ENCODE measurements at regions not wholly inside any gene's neighbourhood (a gene's known extent, or its start where the extent isn't known, plus 50 kb on each side); places are given as distances from the start of the nearest gene placed in this dataset.

DNA sequence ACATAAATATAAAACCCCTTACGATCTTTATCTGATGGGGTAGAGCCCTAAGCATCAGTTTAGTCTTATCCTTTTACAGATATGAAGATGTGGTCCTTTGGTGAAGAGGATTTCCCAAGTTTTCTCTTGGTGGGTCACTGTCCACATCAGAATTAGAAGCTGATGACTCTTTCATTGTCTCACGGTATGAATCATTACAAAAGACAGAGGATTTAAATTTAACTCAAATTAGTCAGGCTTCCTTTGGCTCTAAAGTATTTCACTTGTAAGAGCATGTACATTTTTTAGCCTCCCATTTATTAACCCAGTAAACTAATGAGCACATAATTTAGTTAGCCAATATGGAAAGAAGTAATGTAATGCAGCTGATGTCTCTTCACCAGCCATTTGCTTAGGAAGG lies 49.9 kb upstream of the TMEM26 start:
- TF ChIP-seq, protein P1, sequence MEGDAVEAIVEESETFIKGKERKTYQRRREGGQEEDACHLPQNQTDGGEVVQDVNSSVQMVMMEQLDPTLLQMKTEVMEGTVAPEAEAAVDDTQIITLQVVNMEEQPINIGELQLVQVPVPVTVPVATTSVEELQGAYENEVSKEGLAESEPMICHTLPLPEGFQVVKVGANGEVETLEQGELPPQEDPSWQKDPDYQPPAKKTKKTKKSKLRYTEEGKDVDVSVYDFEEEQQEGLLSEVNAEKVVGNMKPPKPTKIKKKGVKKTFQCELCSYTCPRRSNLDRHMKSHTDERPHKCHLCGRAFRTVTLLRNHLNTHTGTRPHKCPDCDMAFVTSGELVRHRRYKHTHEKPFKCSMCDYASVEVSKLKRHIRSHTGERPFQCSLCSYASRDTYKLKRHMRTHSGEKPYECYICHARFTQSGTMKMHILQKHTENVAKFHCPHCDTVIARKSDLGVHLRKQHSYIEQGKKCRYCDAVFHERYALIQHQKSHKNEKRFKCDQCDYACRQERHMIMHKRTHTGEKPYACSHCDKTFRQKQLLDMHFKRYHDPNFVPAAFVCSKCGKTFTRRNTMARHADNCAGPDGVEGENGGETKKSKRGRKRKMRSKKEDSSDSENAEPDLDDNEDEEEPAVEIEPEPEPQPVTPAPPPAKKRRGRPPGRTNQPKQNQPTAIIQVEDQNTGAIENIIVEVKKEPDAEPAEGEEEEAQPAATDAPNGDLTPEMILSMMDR (conservative IDR thresholded peaks at IDR 0.05; ENCODE audit: low read depth, low read length), result no peak
- TF ChIP-seq EZH2 (IDR thresholded peaks at IDR 0.05; ENCODE audit: low read length, unreplicated experiment) (no peak), EZH2phosphoT487 (IDR thresholded peaks at IDR 0.05; ENCODE audit: borderline replicate concordance, low read length) (no peak)
- Histone ChIP-seq H3K4me3 (ENCODE audit: low read length) (no peak overlapping the region), H3K27me3 (ENCODE audit: low read length) (no peaks in the 10 kb centered on the region), H3K27ac (ENCODE audit: low read length) (no peak overlapping the region), H3K4me2 (ENCODE audit: low read length) (no peak overlapping the region), H3K4me1 (ENCODE audit: insufficient read depth, low read length) (no peaks in the 10 kb centered on the region), H4K20me1 (ENCODE audit: low read length) (no peaks in the 10 kb centered on the region), H3K79me2 (ENCODE audit: low read length) (no peaks in the 10 kb centered on the region), H3K36me3 (ENCODE audit: low read depth, low read length) (no peaks in the 10 kb centered on the region), H3K9ac (ENCODE audit: low read length) (no peak overlapping the region), H3K9me2 (replicated peaks; ENCODE audit: low read length) (no peaks in the 10 kb centered on the region), H3K9me3 (ENCODE audit: low read length) (no peaks in the 10 kb centered on the region), H3F3A (ENCODE audit: low read length, unreplicated experiment) (no peaks in the 10 kb centered on the region), H2AFZ (ENCODE audit: low read length) (no peak overlapping the region)
- ChIA-PET CTCF (no interaction called here), POLR2A (ENCODE audit: unreplicated experiment) (no interaction called here)
- no TSS peak for BruUV-seq (replicated peaks)
- ATAC-seq (peak; percentile 59), DNase-seq (peak; percentile 55)
- intact Hi-C loops (cut with micrococcal nuclease), result no loop called here

All from PC-3 (cell line).